ENCODE measurements at regions not wholly inside any gene's neighbourhood (a gene's known extent, or its start where the extent isn't known, plus 50 kb on each side); places are given as distances from the start of the nearest gene placed in this dataset.

DNA sequence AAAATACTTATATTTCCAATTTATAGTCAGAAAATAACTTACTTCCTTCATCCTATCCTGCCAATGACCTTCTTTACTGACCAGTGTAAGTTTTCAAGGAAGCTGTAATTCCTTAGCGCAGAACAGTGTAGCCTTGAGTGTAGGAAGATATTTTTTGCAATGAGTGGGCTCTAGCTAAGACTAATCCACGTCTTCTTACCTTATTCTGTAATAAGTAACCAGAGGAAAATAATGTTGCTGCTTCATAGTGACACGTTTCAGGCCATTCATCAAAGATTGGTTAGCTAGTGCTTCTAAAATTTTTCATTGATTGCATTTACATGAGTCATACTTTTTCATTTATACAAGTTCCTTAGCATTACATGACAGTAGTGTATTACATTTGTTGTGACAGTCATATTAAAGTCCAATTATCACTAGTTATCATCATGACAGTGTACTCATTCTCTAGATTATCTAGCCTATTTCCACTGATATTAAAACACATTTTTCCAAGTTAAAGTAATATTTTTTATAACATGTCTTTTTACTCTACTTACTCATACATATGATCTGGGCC lies 403.8 kb upstream of the EPHA3 start (continued):
- TF ChIP-seq, protein P1, sequence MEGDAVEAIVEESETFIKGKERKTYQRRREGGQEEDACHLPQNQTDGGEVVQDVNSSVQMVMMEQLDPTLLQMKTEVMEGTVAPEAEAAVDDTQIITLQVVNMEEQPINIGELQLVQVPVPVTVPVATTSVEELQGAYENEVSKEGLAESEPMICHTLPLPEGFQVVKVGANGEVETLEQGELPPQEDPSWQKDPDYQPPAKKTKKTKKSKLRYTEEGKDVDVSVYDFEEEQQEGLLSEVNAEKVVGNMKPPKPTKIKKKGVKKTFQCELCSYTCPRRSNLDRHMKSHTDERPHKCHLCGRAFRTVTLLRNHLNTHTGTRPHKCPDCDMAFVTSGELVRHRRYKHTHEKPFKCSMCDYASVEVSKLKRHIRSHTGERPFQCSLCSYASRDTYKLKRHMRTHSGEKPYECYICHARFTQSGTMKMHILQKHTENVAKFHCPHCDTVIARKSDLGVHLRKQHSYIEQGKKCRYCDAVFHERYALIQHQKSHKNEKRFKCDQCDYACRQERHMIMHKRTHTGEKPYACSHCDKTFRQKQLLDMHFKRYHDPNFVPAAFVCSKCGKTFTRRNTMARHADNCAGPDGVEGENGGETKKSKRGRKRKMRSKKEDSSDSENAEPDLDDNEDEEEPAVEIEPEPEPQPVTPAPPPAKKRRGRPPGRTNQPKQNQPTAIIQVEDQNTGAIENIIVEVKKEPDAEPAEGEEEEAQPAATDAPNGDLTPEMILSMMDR (IDR thresholded peaks at IDR 0.05; ENCODE audit: control extremely low read depth in 1 of 3, insufficient read depth in 1 of 3, low read depth in 1 of 3, low read length in 3 of 3), result no peak
- TF ChIP-seq CBX5 (IDR thresholded peaks at IDR 0.05; ENCODE audit: low read depth, low read length), result no peak
- TF ChIP-seq CHD2 (IDR thresholded peaks at IDR 0.05; ENCODE audit: low read length), result no peak

Data from H1 (cell line).